Stimulated activated CD4-positive, alpha-beta T cell treated with anti-CD3 and anti-CD28 coated beads, Interleukin-1b, Interleukin-23, amount 100 ng/mL, for 4 hours (primary cell): ENCODE measurements at regions not wholly inside any gene's neighbourhood (a gene's known extent, or its start where the extent isn't known, plus 50 kb on each side); places are given as distances from the start of the nearest gene placed in this dataset.

ENCODE experiments used
- DNase-seq, 2 donors: peaks; one replicate each; pipeline ENCODE4 v3.0.0-alpha.2; 2020; ENCODE audit warnings: low read depth in 2 of 2

GRCh38 chrX:46301903-46302302 lies 243.3 kb downstream of the ZNF674 start:
- no peak for DNase-seq

- no peak for DNase-seq
Measured at GRCh38 chrX:46298821-46299220, 246.4 kb downstream of the ZNF674 start.

GRCh38 chrX:46295963-46296362 lies 249.3 kb downstream of the ZNF674 start:
- DNase-seq = no peak

- no peak for DNase-seq
Measured at GRCh38 chrX:46294234-46294633, 251.0 kb downstream of the ZNF674 start.

- DNase-seq = no peak
Measured at GRCh38 chrX:46279925-46280313, 265.3 kb downstream of the ZNF674 start.

GRCh38 chrX:46279214-46279924 lies 265.9 kb downstream of the ZNF674 start:
- no peak for DNase-seq

- no peak for DNase-seq
Measured at GRCh38 chrX:46278572-46278971, 266.6 kb downstream of the ZNF674 start.

GRCh38 chrX:46268412-46268811 lies 276.8 kb downstream of the ZNF674 start:
- no peak for DNase-seq

GRCh38 chrX:46263494-46263893 lies 281.7 kb downstream of the ZNF674 start:
- DNase-seq = no peak

GRCh38 chrX:46262304-46262703 lies 282.9 kb downstream of the ZNF674 start:
- DNase-seq = no peak

- DNase-seq = no peak
Measured at GRCh38 chrX:46260499-46260898, 284.7 kb downstream of the ZNF674 start.

- no peak for DNase-seq
Measured at GRCh38 chrX:46258356-46258755, 286.9 kb downstream of the ZNF674 start.

GRCh38 chrX:46257451-46257879 lies 287.8 kb downstream of the ZNF674 start:
- DNase-seq = no peak

- no peak for DNase-seq
Measured at GRCh38 chrX:46256875-46257274, 288.3 kb downstream of the ZNF674 start.

- no peak for DNase-seq
Measured at GRCh38 chrX:46255046-46255445, 290.2 kb downstream of the ZNF674 start.

GRCh38 chrX:46254641-46255040 lies 290.6 kb downstream of the ZNF674 start:
- DNase-seq = no peak

GRCh38 chrX:46251755-46252154 lies 293.5 kb downstream of the ZNF674 start:
- DNase-seq = no peak

GRCh38 chrX:46250151-46250550 lies 295.1 kb downstream of the ZNF674 start:
- DNase-seq = no peak

- no peak for DNase-seq
Measured at GRCh38 chrX:46247456-46247855, 297.8 kb downstream of the ZNF674 start.

GRCh38 chrX:46244451-46244850 lies 300.8 kb downstream of the ZNF674 start:
- DNase-seq = no peak

GRCh38 chrX:46236411-46236810 lies 308.8 kb downstream of the ZNF674 start:
- no peak for DNase-seq

GRCh38 chrX:46235778-46236177 lies 309.4 kb downstream of the ZNF674 start:
- DNase-seq = no peak

GRCh38 chrX:46234775-46235174 lies 310.4 kb downstream of the ZNF674 start:
- DNase-seq = no peak

- DNase-seq = no peak
Measured at GRCh38 chrX:46228389-46228788, 316.8 kb downstream of the ZNF674 start.
